SIG-M5 treated with dmso at 0.1 percent for 504 hours (cell line): ENCODE measurements at regions not wholly inside any gene's neighbourhood (a gene's known extent, or its start where the extent isn't known, plus 50 kb on each side); places are given as distances from the start of the nearest gene placed in this dataset.
A peak's percentile ranks its signal among the peaks of the same experiment; 100 is the strongest.

Experiments used
- DNase-seq: peaks from one replicate; lab custom pipeline; 2025; ENCODE audit not compliant: unreplicated experiment; lab: John Stamatoyannopoulos, UW

GRCh38 chr6:148142821-148143220, 199.8 kb upstream of the SASH1 start:
- no peak for DNase-seq

DNA sequence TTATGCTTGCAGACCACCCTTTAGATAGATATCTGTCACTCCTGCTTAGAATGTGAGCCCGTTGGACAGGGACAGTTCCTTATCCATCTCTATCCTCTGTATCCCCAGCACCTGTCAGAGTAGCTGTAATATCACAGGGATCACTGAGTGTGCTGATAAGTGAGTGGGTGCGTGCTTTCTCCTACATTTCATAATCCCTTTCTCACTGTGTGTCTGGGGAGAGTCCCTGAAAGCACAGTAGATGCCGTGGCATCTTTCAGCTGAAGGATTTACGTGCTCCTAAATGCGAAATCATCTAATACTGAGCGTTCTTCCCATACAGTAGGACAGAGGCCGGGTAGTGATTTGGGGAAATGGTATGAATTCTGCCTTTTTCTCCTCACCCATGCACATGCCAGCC, 198.9 kb upstream of the SASH1 start:
- DNase-seq, result no peak

DNA sequence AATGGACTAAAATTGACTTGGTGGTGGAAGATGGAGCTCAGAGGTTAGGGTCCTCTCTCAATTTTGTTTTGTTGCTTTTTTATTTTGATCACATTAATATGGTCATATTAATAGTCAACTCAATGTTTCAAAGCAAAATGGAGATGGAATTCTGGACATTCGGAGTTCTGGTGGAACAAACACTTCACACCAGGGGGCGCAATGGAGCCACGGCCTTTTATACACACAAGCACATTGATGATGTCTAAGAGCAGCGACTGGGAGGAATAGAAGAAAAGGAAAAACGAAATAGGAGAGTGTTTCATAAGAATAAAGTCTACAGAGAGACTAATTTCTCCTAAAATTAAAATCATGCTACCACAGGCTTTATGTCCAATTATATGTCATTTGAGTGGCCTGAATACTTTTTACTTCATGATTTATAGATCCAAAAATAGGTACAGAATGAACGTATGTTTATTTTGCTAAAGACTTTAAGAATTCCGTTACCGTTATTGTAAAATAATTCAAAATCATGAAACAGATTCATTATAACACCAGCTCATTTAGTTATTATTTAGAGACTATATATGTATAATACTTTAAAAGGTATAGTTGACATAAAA, 197.6 kb upstream of the SASH1 start:
- peak; percentile 72 for DNase-seq

GRCh38 chr6:148146717-148147462, 195.7 kb upstream of the SASH1 start:
- DNase-seq, result no peak

DNA sequence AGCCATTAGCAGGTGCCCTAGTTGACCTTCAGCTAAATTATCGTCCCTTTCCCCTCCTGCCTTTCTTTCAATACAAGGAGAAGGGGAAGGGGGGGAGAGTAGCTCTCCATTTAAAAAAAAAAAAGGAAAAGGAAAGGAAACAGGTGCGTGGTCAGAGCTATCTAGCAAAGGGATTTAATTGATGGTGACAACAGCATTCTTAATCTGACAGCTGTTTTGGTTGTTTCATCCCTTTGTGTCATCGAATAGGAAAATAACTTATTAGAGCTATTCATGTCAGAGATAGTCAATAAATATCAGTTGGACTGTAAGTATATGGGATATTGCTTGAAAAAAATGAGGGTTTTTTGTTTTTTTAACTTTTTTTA, 195.2 kb upstream of the SASH1 start:
- DNase-seq, result no peak

GRCh38 chr6:148151896-148152643, 190.6 kb upstream of the SASH1 start:
- no peak for DNase-seq

GRCh38 chr6:148154668-148155067, 188.0 kb upstream of the SASH1 start:
- no peak for DNase-seq

DNA sequence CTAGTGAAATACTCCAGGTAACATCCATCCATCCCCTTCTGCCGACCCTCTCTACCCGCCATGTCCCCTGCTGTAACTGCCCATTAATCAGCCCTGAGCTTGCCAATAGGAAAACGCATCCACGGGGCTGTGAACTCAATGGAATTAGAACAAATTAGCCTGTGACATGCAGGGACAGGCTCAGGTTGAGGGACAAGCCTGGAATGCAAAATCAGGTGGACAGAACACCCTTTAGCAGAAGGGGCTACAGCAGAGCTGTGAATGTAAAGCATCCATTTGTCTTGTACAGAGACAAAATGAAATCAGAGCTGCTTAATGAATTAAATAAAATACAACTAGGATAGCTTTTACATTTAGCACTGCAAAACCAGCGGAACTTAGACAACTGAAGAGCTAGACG, 187.3 kb upstream of the SASH1 start:
- DNase-seq, result no peak

- no peak for DNase-seq
Measured at GRCh38 chr6:148157841-148158240, 184.8 kb upstream of the SASH1 start.

GRCh38 chr6:148164645-148165044, 178.0 kb upstream of the SASH1 start:
- DNase-seq, result no peak

- peak; percentile 54 for DNase-seq
Measured at GRCh38 chr6:148166339-148166968, 176.2 kb upstream of the SASH1 start.

DNA sequence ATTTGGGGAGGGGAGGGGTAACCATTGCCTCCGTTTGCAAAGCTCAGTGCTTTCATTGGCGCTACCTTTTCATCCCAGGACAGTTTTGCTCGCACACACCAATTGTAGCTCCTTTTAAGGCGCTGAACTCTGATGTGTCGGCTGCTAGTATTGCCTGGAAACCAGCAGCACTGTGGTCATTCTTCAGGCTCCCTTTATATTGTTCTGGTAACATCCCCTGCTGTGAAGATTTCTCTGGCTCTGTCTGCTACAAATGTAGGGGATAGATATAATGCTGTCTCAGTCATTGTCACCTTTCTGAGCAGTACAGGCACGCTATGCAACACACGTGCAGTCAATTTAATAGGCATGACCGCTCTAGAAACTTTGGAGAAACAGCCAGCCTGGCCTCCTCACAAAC, 172.9 kb upstream of the SASH1 start:
- DNase-seq, result no peak

DNA sequence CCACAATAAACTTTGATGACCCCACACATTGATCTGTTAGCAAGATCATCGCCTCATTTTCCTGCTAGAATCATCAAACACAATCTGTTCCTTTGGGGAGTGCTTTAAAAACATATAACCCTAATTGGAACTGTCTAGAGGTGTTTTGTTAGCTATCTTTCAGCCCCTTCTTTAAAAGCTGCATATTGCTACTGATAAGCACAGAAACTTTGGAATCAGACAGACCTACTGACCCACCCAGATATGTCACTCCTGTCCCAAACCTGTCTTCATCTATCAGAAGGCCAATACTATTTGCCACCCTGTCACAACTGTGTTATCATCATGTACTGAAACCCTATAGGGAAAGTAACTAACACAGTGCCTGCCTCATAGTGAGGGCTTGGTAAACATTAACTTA, 172.4 kb upstream of the SASH1 start:
- no peak for DNase-seq

GRCh38 chr6:148173548-148173947, 169.1 kb upstream of the SASH1 start:
- peak; percentile 2 for DNase-seq

DNA sequence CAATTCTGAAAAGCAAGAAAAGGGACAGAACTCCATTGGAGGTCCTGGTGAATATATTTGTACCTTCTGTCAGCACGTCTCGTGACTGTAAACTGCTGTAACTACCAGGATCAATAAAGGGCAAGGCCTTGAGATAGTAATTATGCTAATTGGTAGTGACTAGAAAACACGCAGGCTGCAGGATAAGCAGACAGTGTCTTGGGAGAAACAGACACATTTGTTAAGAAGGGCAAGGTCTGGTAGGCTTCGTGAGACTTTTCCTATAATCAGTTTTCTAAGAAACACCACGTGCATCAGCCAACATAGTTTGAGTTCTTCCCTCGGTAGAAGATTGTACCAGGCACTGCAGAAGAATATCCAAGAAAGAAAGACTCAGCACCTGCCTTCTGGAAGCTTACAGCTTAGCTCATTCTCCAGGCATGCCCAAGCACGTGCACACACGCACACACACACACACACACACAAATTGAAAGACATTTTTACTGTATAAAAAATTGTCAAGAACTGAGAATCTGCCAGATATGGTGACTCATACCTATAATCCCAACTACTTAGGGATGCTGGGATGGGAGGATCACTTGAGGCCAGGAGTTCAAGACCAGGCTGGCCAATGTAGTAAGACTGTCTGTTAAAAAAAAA, 167.0 kb upstream of the SASH1 start:
- DNase-seq, result no peak

- DNase-seq, result peak; percentile 13
Measured at GRCh38 chr6:148177589-148178233, 164.9 kb upstream of the SASH1 start.

GRCh38 chr6:148179786-148180185, 162.9 kb upstream of the SASH1 start:
- DNase-seq, result peak; percentile 15

- DNase-seq, result no peak
Measured at GRCh38 chr6:148182378-148182777, 160.3 kb upstream of the SASH1 start.

DNA sequence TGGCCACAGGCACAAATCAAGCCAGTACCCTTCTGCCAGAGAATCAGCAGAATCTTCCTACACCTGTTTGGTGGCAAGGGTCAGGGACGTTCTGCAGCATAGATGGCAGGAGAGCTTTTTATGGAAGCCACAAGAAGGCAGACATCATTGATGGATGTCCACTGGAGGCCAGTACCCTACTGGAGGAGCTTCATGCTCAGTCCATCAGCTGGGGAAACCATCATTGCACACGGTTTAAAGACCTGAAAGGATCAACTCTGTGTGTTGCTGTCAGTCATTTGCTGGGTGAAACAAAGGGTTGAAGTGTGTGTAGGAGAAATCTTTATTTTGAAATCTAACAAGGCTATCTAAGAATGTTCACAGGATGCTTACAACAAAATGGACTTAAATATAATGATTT, 158.9 kb upstream of the SASH1 start:
- DNase-seq, result no peak

DNA sequence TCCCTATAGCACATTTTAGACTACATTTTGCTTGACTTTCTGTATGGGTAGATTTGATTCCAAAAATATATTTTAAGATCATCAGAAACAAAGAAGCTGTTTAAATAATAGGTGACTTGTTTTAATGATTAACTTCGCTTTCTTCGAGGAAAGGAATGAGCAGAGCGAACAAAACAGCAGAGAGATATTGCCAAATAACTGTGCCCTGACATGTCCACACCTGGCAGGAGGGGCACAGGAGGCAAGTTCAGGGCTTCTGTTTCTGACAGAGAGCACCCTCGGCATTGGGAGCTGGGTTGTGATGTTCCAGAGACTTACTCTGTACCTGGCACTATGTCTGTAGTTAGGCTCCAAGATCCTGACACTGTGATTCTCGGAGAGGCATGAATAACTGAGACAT, 155.7 kb upstream of the SASH1 start:
- no peak for DNase-seq

GRCh38 chr6:148192310-148192709, 150.3 kb upstream of the SASH1 start:
- no peak for DNase-seq
